SK-N-SH (cell line): ENCODE measurements at regions not wholly inside any gene's neighbourhood (a gene's known extent, or its start where the extent isn't known, plus 50 kb on each side); places are given as distances from the start of the nearest gene placed in this dataset.

ENCODE experiments used
- CTCF ChIA-PET: fragments of 300-600, 350-600 bp; formaldehyde crosslinking; extraction: SDS; loops from one replicate; lab custom pipeline; 2021; lab: Yijun Ruan, JAX
- POLR2A ChIA-PET: fragments of 350-600 bp; sonication (Branson Sonifier 250); formaldehyde crosslinking; extraction: SDS; loops from one replicate; lab custom pipeline; 2020; ENCODE audit warnings: antibody characterized with exemption, inconsistent platforms; lab: Yijun Ruan, JAX
- DNase-seq: peaks from one replicate; pipeline ENCODE4 v3.0.0; 2012
- H2AFZ ChIP-seq: fragments of 200-600 bp; sonication (generic); 2 replicates; pipeline ENCODE4 v1.8.1; 2016; ENCODE audit warnings: antibody characterized with exemption, mild to moderate bottlenecking, low read depth
- H3F3A ChIP-seq: fragments of 200-600 bp; sonication (generic); replicated peaks from 2 replicates; pipeline ENCODE3; 2016; ENCODE audit warnings: antibody characterized with exemption, mild to moderate bottlenecking; ENCODE audit not compliant: insufficient read depth
- H3K27ac ChIP-seq, 2 experiments: fragments of 200-500 bp in 1 of 2; fragments of 200-600 bp in 1 of 2; sonication (Bioruptor generic) in 1 of 2; sonication (generic), shearing (Covaris generic) in 1 of 2; 2 replicates each; pipeline versions ENCODE4 v1.5.1 to v1.6.1; 2014 to 2016; ENCODE audit warnings: low read depth in 2 of 2, inconsistent platforms in 1 of 2, low read length in 1 of 2, mild to moderate bottlenecking in 1 of 2, mixed read lengths in 1 of 2
- H3K27me3 ChIP-seq: fragments of 200-600 bp; sonication (generic), shearing (Covaris generic); 2 replicates; pipeline ENCODE4 v1.6.1; 2016; ENCODE audit warnings: mixed run types; ENCODE audit not compliant: insufficient read depth
- H3K36me3 ChIP-seq, 2 experiments: fragments of 200-500 bp in 1 of 2; fragments of 200-600 bp in 1 of 2; sonication (Bioruptor generic) in 1 of 2; sonication (generic) in 1 of 2; replicated peaks in 1 of 2; 2 replicates each; pipeline versions ENCODE3 to v1.5.1; 2014 to 2016; ENCODE audit warnings: low read length in 1 of 2, mild to moderate bottlenecking in 1 of 2; ENCODE audit not compliant: insufficient read depth in 2 of 2, control insufficient read depth in 1 of 2
- H3K4me1 ChIP-seq, 2 experiments: fragments of 200-500 bp in 1 of 2; fragments of 200-600 bp in 1 of 2; sonication (Bioruptor generic) in 1 of 2; sonication (generic), shearing (Covaris generic) in 1 of 2; 2 replicates each; pipeline versions ENCODE4 v1.5.1 to v1.6.1; 2014 to 2016; ENCODE audit warnings: low read depth in 1 of 2, low read length in 1 of 2, mixed run types in 1 of 2; ENCODE audit not compliant: insufficient read depth in 2 of 2, control insufficient read depth in 1 of 2
- H3K4me2 ChIP-seq: fragments of 200-600 bp; sonication (generic), shearing (Covaris generic); 2 replicates; pipeline ENCODE4 v1.6.1; 2017; ENCODE audit warnings: mixed run types
- H3K4me3 ChIP-seq, 2 experiments: fragments of 200-500 bp in 1 of 2; fragments of 200-600 bp in 1 of 2; sonication (Bioruptor generic) in 1 of 2; sonication (generic), shearing (Covaris generic) in 1 of 2; 2 replicates each; pipeline versions ENCODE4 v1.5.1 to v1.8.1; 2014 to 2016; ENCODE audit warnings: low read depth in 2 of 2, inconsistent platforms in 1 of 2, low read length in 1 of 2, mild to moderate bottlenecking in 1 of 2, mixed read lengths in 1 of 2, moderate library complexity in 1 of 2
- H3K79me2 ChIP-seq: fragments of 200-600 bp; sonication (generic); 2 replicates; pipeline ENCODE4 v1.8.1; 2017; ENCODE audit warnings: mild to moderate bottlenecking; ENCODE audit not compliant: insufficient read depth
- H3K9ac ChIP-seq: fragments of 200-600 bp; sonication (generic); 2 replicates; pipeline ENCODE4 v1.6.1; 2017; ENCODE audit warnings: mixed run types
- H3K9me2 ChIP-seq: fragments of 200-600 bp; sonication (generic); 2 replicates; pipeline ENCODE4 v1.6.1; 2017; ENCODE audit warnings: mixed run types
- H3K9me3 ChIP-seq: fragments of 200-600 bp; sonication (generic); 2 replicates; pipeline ENCODE4 v1.6.1; 2017; ENCODE audit warnings: mixed run types, mild to moderate bottlenecking, moderate library complexity
- H4K20me1 ChIP-seq: fragments of 200-600 bp; sonication (generic); 2 replicates; pipeline ENCODE4 v1.6.1; 2017; ENCODE audit warnings: mild to moderate bottlenecking, mixed run types; ENCODE audit not compliant: insufficient read depth
- CHD2 ChIP-seq: fragments of 150-350 bp; IDR thresholded peaks from 2 replicates; pipeline ENCODE4 v1.6.1; 2018; ENCODE audit warnings: low read length; ENCODE audit not compliant: partially characterized antibody
- ELF1 ChIP-seq: IDR thresholded peaks from 2 replicates; pipeline ENCODE4 v1.4.0; 2012
- FOSL2 ChIP-seq: IDR thresholded peaks from 2 replicates; pipeline ENCODE4 v1.4.0; 2012; ENCODE audit warnings: low read depth, mild to moderate bottlenecking, moderate library complexity, borderline replicate concordance
- FOXJ3 ChIP-seq: sonication (generic); formaldehyde crosslinking; IDR thresholded peaks from 2 replicates; pipeline ENCODE4 v1.5.1; 2020; ENCODE audit warnings: mild to moderate bottlenecking, missing genetic modification reagents
- FOXM1 ChIP-seq: IDR thresholded peaks from 2 replicates; pipeline ENCODE4 v1.4.0; 2012; ENCODE audit warnings: low read depth, mild to moderate bottlenecking
- GABPA ChIP-seq: IDR thresholded peaks from 2 replicates; pipeline ENCODE4 v1.4.0; 2012; ENCODE audit warnings: low read depth, mild to moderate bottlenecking
- MEF2A ChIP-seq: IDR thresholded peaks from 2 replicates; pipeline ENCODE4 v1.4.0; 2012; ENCODE audit warnings: low read depth, borderline replicate concordance
- MXI1 ChIP-seq: IDR thresholded peaks from 2 replicates; pipeline ENCODE4 v1.6.1; 2012; ENCODE audit warnings: mild to moderate bottlenecking, low read depth, low read length, improper control_type of control experiment
- NRF1 ChIP-seq: IDR thresholded peaks from 2 replicates; pipeline ENCODE4 v1.6.1; 2012; ENCODE audit warnings: low read depth, mild to moderate bottlenecking, low read length
- RAD21 ChIP-seq: IDR thresholded peaks from 2 replicates; pipeline ENCODE4 v1.6.1; 2012; ENCODE audit warnings: mild to moderate bottlenecking, low read length
- SIN3A ChIP-seq: IDR thresholded peaks from 2 replicates; pipeline ENCODE4 v1.6.1; 2012; ENCODE audit warnings: low read depth, mild to moderate bottlenecking, low read length, moderate library complexity, borderline replicate concordance
- TAF1 ChIP-seq: IDR thresholded peaks from 2 replicates; pipeline ENCODE4 v1.6.1; 2012; ENCODE audit warnings: low read depth, mild to moderate bottlenecking, low read length, moderate library complexity, borderline replicate concordance
- TEAD4 ChIP-seq: IDR thresholded peaks from 2 replicates; pipeline ENCODE4 v1.4.0; 2012; ENCODE audit warnings: mild to moderate bottlenecking, borderline replicate concordance; ENCODE audit not compliant: insufficient read depth
- TF ChIP-seq, protein P1 (sequence below): IDR thresholded peaks from 2 replicates; pipeline ENCODE4 v1.6.1; 2012; ENCODE audit warnings: mild to moderate bottlenecking, low read depth, low read length, moderate library complexity
- TF ChIP-seq, protein P2 (sequence below): IDR thresholded peaks from 2 replicates; pipeline ENCODE4 v1.4.0; 2012; ENCODE audit warnings: low read depth, borderline replicate concordance
- TF ChIP-seq, protein P3 (sequence below): fragments of 150-350 bp; IDR thresholded peaks from 2 replicates; pipeline ENCODE4 v1.6.1; 2017; ENCODE audit warnings: antibody characterized with exemption, low read length, low read depth, borderline replicate concordance
- TF ChIP-seq, protein P4 (sequence below): IDR thresholded peaks from 2 replicates; pipeline ENCODE4 v1.4.0; 2012; ENCODE audit warnings: low read depth, borderline replicate concordance
- TF ChIP-seq, protein P5 (sequence below): fragments of 150-350 bp; IDR thresholded peaks from 2 replicates; pipeline ENCODE4 v1.6.1; 2016; ENCODE audit warnings: mild to moderate bottlenecking, low read depth, low read length

DNA sequence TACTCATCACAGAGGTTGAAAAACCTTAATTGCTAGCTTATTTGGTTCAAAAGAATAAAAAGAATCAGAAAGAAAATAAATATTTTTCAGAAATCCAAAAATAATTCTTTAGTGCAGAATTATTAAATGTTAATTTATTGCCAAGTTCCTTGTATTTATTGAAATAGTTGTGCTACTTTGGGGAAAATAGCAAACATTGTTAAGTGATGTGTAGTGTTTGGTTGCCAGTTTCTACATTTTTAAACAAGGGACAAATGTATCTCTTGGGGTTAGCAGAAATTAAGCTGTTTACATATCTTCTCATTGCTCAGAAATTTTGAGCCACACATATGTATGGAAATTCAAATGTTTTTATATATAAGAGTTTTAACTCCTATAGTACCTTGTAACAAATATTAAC lies 775.0 kb downstream of the USP25 start:
- Histone ChIP-seq H2AFZ (no peak overlapping the region), H4K20me1 (no peaks in the 10 kb centered on the region), H3K79me2 (no peaks in the 10 kb centered on the region), H3K9me3 (no peaks in the 10 kb centered on the region), H3K36me3 (no peaks in the 10 kb centered on the region)
- no peak for DNase-seq
- TF ChIP-seq, protein P1, sequence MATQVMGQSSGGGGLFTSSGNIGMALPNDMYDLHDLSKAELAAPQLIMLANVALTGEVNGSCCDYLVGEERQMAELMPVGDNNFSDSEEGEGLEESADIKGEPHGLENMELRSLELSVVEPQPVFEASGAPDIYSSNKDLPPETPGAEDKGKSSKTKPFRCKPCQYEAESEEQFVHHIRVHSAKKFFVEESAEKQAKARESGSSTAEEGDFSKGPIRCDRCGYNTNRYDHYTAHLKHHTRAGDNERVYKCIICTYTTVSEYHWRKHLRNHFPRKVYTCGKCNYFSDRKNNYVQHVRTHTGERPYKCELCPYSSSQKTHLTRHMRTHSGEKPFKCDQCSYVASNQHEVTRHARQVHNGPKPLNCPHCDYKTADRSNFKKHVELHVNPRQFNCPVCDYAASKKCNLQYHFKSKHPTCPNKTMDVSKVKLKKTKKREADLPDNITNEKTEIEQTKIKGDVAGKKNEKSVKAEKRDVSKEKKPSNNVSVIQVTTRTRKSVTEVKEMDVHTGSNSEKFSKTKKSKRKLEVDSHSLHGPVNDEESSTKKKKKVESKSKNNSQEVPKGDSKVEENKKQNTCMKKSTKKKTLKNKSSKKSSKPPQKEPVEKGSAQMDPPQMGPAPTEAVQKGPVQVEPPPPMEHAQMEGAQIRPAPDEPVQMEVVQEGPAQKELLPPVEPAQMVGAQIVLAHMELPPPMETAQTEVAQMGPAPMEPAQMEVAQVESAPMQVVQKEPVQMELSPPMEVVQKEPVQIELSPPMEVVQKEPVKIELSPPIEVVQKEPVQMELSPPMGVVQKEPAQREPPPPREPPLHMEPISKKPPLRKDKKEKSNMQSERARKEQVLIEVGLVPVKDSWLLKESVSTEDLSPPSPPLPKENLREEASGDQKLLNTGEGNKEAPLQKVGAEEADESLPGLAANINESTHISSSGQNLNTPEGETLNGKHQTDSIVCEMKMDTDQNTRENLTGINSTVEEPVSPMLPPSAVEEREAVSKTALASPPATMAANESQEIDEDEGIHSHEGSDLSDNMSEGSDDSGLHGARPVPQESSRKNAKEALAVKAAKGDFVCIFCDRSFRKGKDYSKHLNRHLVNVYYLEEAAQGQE, result no peak
- no peak for TF ChIP-seq RAD21
- TF ChIP-seq, protein P2, sequence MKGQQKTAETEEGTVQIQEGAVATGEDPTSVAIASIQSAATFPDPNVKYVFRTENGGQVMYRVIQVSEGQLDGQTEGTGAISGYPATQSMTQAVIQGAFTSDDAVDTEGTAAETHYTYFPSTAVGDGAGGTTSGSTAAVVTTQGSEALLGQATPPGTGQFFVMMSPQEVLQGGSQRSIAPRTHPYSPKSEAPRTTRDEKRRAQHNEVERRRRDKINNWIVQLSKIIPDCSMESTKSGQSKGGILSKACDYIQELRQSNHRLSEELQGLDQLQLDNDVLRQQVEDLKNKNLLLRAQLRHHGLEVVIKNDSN, result no peak
- TF ChIP-seq CHD2, result no peak
- TF ChIP-seq TEAD4, result no peak
- TF ChIP-seq, protein P3, sequence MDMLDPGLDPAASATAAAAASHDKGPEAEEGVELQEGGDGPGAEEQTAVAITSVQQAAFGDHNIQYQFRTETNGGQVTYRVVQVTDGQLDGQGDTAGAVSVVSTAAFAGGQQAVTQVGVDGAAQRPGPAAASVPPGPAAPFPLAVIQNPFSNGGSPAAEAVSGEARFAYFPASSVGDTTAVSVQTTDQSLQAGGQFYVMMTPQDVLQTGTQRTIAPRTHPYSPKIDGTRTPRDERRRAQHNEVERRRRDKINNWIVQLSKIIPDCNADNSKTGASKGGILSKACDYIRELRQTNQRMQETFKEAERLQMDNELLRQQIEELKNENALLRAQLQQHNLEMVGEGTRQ, result no peak
- TF ChIP-seq FOSL2, result no peak
- TF ChIP-seq ELF1, result no peak
- no peak for TF ChIP-seq FOXJ3
- TF ChIP-seq MXI1, result no peak
- TF ChIP-seq FOXM1, result no peak
- no peak for TF ChIP-seq SIN3A
- no peak for TF ChIP-seq NRF1
- TF ChIP-seq, protein P4, sequence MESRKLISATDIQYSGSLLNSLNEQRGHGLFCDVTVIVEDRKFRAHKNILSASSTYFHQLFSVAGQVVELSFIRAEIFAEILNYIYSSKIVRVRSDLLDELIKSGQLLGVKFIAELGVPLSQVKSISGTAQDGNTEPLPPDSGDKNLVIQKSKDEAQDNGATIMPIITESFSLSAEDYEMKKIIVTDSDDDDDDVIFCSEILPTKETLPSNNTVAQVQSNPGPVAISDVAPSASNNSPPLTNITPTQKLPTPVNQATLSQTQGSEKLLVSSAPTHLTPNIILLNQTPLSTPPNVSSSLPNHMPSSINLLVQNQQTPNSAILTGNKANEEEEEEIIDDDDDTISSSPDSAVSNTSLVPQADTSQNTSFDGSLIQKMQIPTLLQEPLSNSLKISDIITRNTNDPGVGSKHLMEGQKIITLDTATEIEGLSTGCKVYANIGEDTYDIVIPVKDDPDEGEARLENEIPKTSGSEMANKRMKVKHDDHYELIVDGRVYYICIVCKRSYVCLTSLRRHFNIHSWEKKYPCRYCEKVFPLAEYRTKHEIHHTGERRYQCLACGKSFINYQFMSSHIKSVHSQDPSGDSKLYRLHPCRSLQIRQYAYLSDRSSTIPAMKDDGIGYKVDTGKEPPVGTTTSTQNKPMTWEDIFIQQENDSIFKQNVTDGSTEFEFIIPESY, result no peak
- no peak for TF ChIP-seq GABPA
- TF ChIP-seq, protein P5, sequence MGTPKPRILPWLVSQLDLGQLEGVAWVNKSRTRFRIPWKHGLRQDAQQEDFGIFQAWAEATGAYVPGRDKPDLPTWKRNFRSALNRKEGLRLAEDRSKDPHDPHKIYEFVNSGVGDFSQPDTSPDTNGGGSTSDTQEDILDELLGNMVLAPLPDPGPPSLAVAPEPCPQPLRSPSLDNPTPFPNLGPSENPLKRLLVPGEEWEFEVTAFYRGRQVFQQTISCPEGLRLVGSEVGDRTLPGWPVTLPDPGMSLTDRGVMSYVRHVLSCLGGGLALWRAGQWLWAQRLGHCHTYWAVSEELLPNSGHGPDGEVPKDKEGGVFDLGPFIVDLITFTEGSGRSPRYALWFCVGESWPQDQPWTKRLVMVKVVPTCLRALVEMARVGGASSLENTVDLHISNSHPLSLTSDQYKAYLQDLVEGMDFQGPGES, result no peak
- no peak for TF ChIP-seq TAF1
- TF ChIP-seq MEF2A, result no peak
- TF ChIP-seq, all 33 proteins: peak for 0
- H3K4me2 ChIP-seq, result no peak overlapping the region
- H3K9ac ChIP-seq, result no peak overlapping the region
- ChIA-PET POLR2A (no interaction called here), CTCF (interaction anchor here (0.7 kb wide), 1 partner anchor 17 kb away, joined by 3 read pairs; no protein-coding TSS in a partner anchor)
- peaks cover 0 to 2% of the 10 kb centered on the region in 2 experiments; a peak in 1 of 4 replicates for H3K4me1 ChIP-seq
- H3K27me3 ChIP-seq, result no peaks in the 10 kb centered on the region
- H3K27ac ChIP-seq, result no peak overlapping the region
- no peak overlapping the region for H3K4me3 ChIP-seq
- no peaks in the 10 kb centered on the region for H3F3A ChIP-seq
- H3K9me2 ChIP-seq, result no peaks in the 10 kb centered on the region
